ENCODE measurements at regions not wholly inside any gene's neighbourhood (a gene's known extent, or its start where the extent isn't known, plus 50 kb on each side); places are given as distances from the start of the nearest gene placed in this dataset.

GRCh38 chr9:88938189-88938588 is 53.1 kb upstream of the S1PR3 start:
- no peaks in the 10 kb centered on the region for H4K20me1 ChIP-seq (ENCODE audit: insufficient read depth, low read length)
- no peaks in the 10 kb centered on the region for H3K79me2 ChIP-seq (ENCODE audit: low read length)
- H3K27me3 ChIP-seq (replicated peaks; ENCODE audit: insufficient read depth, low read length): no peaks in the 10 kb centered on the region
- H3K4me1 ChIP-seq (ENCODE audit: low read length): no peaks in the 10 kb centered on the region
- H3K4me2 ChIP-seq (ENCODE audit: low read depth, low read length): no peak overlapping the region
- no peaks in the 10 kb centered on the region for H3F3A ChIP-seq (ENCODE audit: insufficient read depth, low read length)
- H3K9me2 ChIP-seq (replicated peaks; ENCODE audit: insufficient read depth, low read length): no peaks in the 10 kb centered on the region
- H3K27ac ChIP-seq (ENCODE audit: low read length): no peak overlapping the region
- TF ChIP-seq EZH2 (optimal IDR thresholded peaks at IDR 0.05; ENCODE audit: low read depth, low read length): no peak
- no peak for TF ChIP-seq EZH2phosphoT487 (IDR thresholded peaks at IDR 0.05; ENCODE audit: low read length)
- no peak for TF ChIP-seq CTCF (IDR thresholded peaks at IDR 0.05; ENCODE audit: low read length)
- H3K9me3 ChIP-seq (replicated peaks; ENCODE audit: insufficient read depth, low read length): no peaks in the 10 kb centered on the region
- no peak overlapping the region for H2AFZ ChIP-seq (ENCODE audit: low read length)
- no peak overlapping the region for H3K9ac ChIP-seq (ENCODE audit: low read length)
- no peak overlapping the region for H3K4me3 ChIP-seq (ENCODE audit: low read length)
- no peak for DNase-seq
- H3K36me3 ChIP-seq (replicated peaks; ENCODE audit: insufficient read depth, low read length): no peaks in the 10 kb centered on the region
